Activated CD4-positive, alpha-beta T cell treated with anti-CD3 and anti-CD28 coated beads, Interleukin-2, Interleukin-4, amounts not matched to agents 100 ng/mL and 50 ng/mL, durations not matched to agents 16 hours and 8 hours (primary cell): ENCODE measurements at regions not wholly inside any gene's neighbourhood (a gene's known extent, or its start where the extent isn't known, plus 50 kb on each side); places are given as distances from the start of the nearest gene placed in this dataset.
"Not testable (repeated sequence)": the region's sequence is repeated elsewhere in the genome, so short reads cannot be mapped to it uniquely, and the experiment has no call there.

Experiments
- DNase-seq: peaks from one replicate; pipeline ENCODE4 v3.0.0-alpha.2; 2020; ENCODE audit warnings: low spot score

DNA sequence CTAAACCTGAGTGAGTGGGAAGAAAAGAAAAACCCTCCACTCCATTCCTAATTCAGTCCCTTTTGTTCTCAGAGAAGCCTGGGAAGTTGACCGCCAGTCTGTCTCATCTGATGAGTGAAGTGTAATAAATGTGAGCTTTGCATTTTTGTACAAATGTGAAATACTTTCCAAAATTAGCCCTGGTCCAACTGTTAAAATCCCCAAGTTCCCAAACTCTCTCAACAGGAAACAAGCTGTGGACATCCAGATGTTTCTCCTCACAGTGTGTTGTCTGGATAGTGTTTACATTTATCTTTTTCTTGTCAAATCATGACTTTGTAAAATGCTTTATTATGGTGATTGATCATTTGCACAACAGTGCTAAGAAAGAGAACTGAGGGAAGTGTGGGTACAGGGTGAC lies 145.1 kb downstream of the TM2D1 start:
- no peak for DNase-seq

DNA sequence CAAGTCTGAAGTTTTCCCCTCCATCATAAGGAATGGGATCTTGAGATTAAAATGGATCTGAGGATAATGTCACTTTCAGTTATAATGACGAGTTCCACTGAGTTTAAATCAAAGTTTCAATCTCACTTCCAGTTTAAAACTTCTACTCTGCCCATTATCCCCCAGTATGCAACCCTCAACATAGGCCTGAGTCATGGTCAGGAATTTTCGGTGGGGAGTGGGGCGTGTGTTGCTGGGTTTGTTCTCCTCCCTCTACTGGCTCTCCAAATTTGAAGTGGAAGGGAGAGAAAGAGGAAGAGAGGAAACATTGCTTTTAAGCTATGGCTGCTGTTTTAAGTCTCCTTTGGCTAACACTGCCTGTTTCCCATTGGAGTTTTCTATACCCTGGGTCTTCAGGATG lies 152.9 kb downstream of the TM2D1 start:
- no peak for DNase-seq

DNA sequence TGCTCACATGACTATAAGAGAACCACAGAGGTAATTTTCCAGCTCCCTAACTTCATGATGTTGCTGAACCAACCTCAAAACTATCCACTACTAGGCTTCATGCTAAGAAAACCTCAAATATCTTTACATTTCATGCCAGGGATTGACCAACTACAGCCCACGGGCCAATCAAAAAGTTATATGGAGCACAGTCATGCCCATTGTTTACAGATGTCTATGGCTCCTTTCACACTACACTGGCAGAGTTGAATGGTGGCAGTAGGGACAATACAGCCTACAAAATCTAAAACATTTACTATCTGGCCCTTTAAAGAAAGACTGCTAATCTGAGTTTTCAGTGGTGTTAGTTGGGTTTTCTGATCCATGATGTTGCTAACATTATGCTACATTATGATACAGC lies 154.8 kb downstream of the TM2D1 start:
- no peak for DNase-seq

- DNase-seq = no peak
Measured at GRCh38 chr1:61569303-61569621, 155.7 kb downstream of the TM2D1 start.

- DNase-seq = no peak
Measured at GRCh38 chr1:61568460-61569302, 156.3 kb downstream of the TM2D1 start.

- DNase-seq = no peak
Measured at GRCh38 chr1:61566177-61566576, 158.8 kb downstream of the TM2D1 start.

DNA sequence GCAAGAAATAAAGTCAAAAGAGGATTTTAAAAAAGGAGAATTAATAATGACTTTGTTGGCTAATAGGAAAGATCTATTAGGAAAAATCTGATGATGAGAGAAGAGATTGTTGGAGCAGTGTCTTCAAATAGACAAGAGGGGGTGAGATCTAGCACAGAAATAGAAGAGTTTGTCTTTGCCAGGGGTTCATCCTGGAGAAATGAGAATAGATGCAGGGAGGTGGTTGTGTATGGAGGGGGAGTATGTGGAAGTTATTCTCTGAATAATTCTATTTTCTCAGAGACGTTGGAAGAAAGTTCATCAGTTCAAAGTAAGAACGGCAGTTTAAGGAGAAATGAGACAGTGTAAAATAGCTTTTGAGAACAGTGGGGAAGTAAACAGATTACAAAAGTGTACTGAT lies 161.3 kb downstream of the TM2D1 start:
- DNase-seq = no peak

- no peak for DNase-seq
Measured at GRCh38 chr1:61561666-61562065, 163.3 kb downstream of the TM2D1 start.

DNA sequence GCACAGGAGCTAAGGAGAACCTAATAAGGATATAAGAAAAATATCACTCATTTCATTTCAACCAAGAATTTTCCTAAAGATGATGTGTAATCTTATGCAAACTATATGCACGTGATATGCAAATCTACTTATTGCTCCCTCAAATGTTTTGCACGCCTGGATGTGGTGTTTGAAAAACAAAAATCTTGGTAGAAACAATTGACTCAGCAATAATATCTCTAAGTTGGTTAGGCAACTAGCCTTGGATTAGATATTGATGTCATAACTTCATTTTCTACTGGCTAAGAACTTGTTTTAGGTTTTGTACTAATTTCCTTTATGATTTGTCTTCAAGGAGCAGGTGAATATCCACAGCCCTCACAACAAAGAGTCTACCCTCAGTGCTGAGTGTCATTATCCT lies 164.6 kb downstream of the TM2D1 start:
- DNase-seq = no peak

GRCh38 chr1:61556631-61557030 lies 168.3 kb downstream of the TM2D1 start:
- DNase-seq = no peak

- no peak for DNase-seq
Measured at GRCh38 chr1:61552630-61553305, 172.2 kb downstream of the TM2D1 start.

GRCh38 chr1:61547302-61547701 lies 177.6 kb downstream of the TM2D1 start:
- DNase-seq = peak; percentile 5

GRCh38 chr1:61544870-61545269 lies 180.1 kb downstream of the TM2D1 start:
- not testable (repeated sequence) for DNase-seq

- DNase-seq = not testable (repeated sequence)
Measured at GRCh38 chr1:61543498-61543897, 181.4 kb downstream of the TM2D1 start.

DNA sequence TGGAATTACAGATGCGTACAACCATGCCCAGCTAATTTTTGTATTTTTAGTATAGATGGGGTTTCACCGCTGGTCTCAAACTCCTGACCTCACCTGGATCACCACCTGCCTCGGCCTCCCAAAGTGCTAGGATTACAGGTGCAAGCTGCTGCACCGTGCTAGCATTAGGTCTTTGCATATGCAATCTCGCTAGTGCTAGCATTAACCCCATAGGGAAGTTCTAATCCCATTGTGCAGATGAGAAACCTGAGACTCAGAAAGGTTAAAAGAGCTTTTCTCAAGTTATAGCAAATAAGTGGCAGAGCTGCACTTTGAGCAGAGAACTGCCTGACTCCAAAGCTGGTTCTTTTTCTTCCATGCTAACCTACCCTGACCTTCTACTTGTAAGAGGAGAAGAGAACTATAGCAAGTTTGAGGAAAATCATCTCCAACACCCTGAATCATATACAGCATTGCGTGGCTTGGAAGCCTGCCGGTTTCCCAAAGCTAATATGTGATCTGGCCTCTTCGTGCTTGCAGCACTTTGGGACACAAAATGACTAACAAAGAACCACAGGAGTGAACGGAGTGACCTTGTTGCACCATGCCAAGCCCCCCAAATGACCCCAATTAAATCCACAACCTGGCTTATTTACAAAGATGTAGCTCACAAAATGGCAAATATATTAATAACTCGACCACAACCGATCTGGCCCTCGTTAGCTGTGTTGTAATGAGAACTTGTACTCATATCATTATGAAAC lies 185.1 kb downstream of the TM2D1 start:
- DNase-seq = no peak

DNA sequence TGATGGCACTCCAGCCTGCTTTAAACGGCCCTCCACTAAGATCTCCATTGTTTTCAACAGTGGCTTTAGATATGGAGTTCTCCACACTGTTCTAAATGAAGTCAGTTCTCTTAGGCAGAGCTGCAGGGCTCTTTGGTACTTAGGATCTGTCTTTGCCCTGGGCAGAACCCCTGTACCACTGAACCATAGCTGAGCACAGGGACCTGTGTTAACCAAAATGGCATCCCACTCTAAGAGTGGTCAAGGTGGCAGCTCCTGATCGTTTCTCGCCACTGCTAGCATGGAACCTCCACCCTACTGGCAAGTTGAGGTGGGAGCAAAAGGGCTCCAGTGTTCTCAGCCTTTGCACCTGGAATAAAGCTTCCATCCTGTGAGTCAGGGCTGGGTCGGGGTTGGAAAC lies 186.7 kb downstream of the TM2D1 start:
- DNase-seq = no peak

DNA sequence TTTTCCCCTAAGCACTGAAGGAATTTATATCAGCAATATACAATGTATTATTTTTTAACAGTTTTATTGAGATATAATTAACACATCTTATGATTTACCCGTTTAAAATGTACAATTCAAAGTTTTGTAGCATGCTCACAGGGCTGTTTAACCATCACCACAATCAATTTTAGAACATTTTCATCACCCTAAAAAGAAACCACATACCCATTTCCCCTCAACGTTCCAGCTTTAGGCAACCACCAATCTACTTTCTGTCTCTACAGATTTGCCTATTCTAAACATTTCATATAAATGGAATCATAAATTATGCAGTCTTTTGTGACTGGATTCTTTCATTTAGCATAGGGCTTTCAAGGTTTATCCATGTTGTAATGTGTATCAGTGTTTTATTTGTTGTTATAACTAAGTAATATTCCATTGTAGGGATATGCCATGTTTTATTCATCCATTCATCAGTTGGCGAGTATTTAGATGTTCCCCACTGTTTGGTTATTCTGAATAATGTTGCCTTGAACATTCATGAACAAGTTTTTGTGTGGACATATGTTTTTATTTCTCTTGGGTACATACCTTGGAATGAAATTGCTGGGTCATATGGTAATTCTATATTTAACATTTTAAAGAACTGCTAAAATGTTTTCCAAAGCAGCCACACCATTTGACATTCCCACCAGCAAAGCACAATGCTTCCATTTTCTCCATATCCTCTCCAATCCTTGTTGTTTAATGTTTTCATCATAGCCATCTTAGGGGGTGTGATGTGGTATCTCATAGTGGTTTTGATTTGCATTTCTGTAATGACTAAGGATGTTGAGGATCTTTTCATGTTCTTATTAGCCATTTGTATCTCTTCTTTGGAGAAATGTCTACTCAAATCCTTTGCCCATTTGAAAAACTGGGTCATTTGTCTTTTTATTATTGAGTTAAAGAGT lies 188.5 kb downstream of the TM2D1 start:
- DNase-seq = no peak

DNA sequence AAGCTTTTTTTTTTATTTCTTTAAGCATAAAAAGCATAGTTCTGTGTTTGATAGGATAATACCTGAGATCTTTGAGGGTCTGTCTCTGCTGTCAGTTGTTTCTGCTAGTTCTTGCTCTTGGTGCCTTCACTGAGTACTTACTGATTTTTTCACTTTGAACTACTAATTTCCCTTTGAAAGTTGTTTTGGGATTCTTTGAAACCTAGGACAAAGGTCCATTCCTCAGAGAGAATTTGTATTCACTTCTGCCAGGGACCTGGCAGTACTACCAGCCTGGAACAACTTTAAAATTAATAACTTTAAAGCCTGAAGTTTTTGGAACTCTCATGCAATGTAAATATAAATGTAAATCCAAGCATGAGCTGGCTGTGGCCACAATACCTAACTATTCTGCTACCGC lies 190.1 kb downstream of the TM2D1 start:
- no peak for DNase-seq

DNA sequence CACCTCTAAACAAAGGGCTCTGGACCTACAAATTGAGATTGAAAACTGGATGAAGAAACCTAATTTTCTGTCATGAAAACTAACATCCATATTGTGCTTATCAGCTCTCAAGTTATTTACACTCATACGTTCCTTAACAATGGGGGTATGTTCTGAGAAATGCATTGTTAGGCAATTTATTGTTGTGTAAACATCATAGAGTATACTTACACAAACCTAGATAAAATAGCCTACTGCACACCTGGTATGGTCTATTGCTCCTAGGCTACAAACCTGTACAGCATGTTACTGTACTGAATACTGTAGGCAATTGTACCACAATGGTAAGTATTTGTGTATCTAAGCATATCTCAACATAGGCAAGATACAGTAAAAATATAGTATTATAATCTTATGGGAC lies 191.4 kb downstream of the TM2D1 start:
- no peak for DNase-seq

DNA sequence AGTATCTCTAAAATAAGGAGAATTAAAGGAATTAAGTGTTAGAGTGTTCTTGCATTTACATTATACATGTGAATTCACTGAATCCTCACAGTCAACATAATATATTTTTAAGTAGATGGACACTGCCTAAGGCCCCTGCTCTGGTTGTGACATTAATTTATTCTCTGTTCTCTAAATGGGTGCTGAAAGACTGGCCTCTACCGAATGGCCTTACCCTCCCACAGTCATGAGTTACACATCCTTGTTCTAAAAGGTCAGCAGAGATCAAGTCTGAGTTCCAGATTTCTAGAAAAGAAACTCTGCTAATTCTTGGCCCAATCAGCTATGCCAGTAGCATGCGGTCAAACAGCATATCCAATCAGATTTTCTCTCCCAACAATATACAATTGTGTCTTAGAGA lies 193.2 kb downstream of the TM2D1 start:
- no peak for DNase-seq

DNA sequence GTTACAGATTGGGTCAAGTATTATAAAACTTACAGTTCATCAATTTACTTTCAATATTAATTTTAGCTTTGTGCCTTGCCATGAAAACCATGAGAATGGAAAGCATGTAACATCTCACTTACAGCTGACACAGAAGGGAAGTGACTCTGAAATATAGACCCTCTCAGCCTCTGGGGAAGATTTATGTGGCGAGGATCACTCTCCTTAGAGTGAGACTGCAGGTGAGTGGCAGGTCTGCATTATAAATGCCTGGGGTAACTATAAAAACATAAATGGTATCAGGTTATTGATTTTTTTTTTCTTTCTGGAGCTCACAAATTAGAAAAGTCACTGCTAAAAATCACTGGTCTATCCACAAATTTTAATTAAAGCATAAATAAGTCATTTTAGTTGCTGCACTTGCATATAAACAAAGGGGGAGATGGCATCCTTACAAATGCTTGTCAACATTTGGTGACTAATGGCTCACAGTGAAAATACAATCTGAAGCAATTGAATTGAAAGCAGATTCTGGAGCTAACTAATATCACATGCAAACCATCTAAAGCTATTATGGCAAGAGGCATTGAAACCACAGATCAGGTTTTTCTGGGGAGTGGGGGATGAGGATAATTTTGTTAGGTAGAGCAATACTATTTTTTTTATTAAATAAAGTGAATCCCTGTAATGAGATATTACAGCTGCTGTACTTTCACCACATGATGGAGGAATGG lies 200.9 kb downstream of the TM2D1 start:
- DNase-seq = no peak
